Glutamatergic neuron (in vitro differentiated cells): ENCODE measurements at regions not wholly inside any gene's neighbourhood (a gene's known extent, or its start where the extent isn't known, plus 50 kb on each side); places are given as distances from the start of the nearest gene placed in this dataset.

Source experiments
- DNase-seq: peaks from one replicate; pipeline ENCODE4 v3.0.0; 2022
- H3K27ac Mint-ChIP-seq: one replicate; pipeline ENCODE4 v1.8.0; 2020; ENCODE audit warnings: mild to moderate bottlenecking, mixed read lengths, inconsistent platforms; ENCODE audit not compliant: unreplicated experiment
- H3K27me3 Mint-ChIP-seq: one replicate; pipeline ENCODE4 v1.8.0; 2020; ENCODE audit warnings: mild to moderate bottlenecking, moderate library complexity, mixed read lengths, inconsistent platforms; ENCODE audit not compliant: unreplicated experiment
- H3K36me3 Mint-ChIP-seq: one replicate; pipeline ENCODE4 v1.8.0; 2020; ENCODE audit warnings: mild to moderate bottlenecking, mixed read lengths, inconsistent platforms; ENCODE audit not compliant: unreplicated experiment
- H3K4me1 Mint-ChIP-seq: one replicate; pipeline ENCODE4 v1.8.0; 2020; ENCODE audit warnings: mild to moderate bottlenecking, low read depth, mixed read lengths, inconsistent platforms; ENCODE audit not compliant: unreplicated experiment
- H3K4me3 Mint-ChIP-seq: one replicate; pipeline ENCODE4 v1.8.0; 2020; ENCODE audit warnings: mild to moderate bottlenecking, mixed read lengths, inconsistent platforms; ENCODE audit not compliant: unreplicated experiment
- H3K9me3 Mint-ChIP-seq: one replicate; pipeline ENCODE4 v1.8.0; 2020; ENCODE audit warnings: mild to moderate bottlenecking, moderate library complexity, mixed read lengths, inconsistent platforms; ENCODE audit not compliant: unreplicated experiment
- TF ChIP-seq, protein P1 (sequence below): fragments of 200-600 bp; sonication (generic); IDR thresholded peaks from one replicate; pipeline ENCODE4 v1.5.0; 2021; ENCODE audit not compliant: partially characterized antibody, unreplicated experiment

- Mint-ChIP-seq H3K27me3 (no peaks in the 10 kb centered on the region), H3K9me3 (peaks cover 1% of the 10 kb centered on the region), H3K36me3 (peaks cover 16% of the 10 kb centered on the region), H3K4me3 (no peak overlapping the region), H3K4me1 (no peaks in the 10 kb centered on the region), H3K27ac (no peak overlapping the region)
- DNase-seq, result no peak
- TF ChIP-seq, protein P1, sequence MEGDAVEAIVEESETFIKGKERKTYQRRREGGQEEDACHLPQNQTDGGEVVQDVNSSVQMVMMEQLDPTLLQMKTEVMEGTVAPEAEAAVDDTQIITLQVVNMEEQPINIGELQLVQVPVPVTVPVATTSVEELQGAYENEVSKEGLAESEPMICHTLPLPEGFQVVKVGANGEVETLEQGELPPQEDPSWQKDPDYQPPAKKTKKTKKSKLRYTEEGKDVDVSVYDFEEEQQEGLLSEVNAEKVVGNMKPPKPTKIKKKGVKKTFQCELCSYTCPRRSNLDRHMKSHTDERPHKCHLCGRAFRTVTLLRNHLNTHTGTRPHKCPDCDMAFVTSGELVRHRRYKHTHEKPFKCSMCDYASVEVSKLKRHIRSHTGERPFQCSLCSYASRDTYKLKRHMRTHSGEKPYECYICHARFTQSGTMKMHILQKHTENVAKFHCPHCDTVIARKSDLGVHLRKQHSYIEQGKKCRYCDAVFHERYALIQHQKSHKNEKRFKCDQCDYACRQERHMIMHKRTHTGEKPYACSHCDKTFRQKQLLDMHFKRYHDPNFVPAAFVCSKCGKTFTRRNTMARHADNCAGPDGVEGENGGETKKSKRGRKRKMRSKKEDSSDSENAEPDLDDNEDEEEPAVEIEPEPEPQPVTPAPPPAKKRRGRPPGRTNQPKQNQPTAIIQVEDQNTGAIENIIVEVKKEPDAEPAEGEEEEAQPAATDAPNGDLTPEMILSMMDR, result no peak
These were observed 232.3 kb downstream of the ADGRG6 start for GRCh38 chr6:142534076-142534475.

- Mint-ChIP-seq H3K36me3 (peaks cover 16% of the 10 kb centered on the region), H3K27me3 (no peaks in the 10 kb centered on the region), H3K9me3 (peaks cover 1% of the 10 kb centered on the region), H3K27ac (peak overlapping the region; percentile 22), H3K4me3 (no peak overlapping the region), H3K4me1 (no peaks in the 10 kb centered on the region)
- TF ChIP-seq, protein P1, result no peak
- no peak for DNase-seq
These were observed 232.7 kb downstream of the ADGRG6 start for GRCh38 chr6:142534484-142534883.

DNA sequence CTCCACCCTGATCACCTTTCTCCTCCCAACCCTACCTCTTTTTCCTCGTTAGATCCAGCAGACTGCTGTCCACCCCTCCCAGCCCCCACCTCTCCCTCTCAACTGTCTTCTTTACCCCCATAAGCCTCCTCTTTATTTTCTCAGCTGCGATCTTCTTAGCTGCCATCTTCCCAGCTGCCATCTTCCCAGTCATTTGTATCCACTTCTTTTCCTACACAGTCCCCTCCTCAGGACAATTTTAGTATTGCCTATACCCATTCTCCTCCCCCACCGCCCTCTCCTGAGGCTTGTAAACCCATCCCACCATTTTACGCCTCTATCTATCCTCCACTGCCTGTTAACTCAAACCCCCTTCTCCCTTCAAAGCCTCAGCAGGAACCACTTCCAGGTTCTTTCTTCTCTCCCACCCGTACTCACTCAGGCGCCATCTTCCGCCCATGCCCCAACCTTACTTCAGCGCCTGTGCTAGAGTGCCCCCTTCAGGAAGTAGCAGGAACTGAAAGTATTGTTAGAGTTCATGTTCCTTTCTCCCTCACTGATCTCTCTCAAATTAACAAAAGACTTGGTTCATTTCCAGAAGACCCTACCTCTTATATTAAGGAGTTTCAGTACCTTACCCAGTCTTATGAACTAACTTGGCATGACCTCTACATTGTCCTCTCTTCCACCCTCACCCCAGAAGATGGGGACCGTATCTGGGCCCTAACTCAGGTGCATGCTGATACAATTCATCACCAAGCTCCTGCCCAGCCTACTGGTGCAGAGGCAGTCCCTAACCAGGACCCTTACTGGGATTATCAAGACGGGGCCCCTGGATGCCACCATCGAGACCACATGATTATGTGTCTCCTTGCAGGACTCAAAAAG is 236.0 kb downstream of the ADGRG6 start:
- Mint-ChIP-seq H3K27me3 (peaks cover 2% of the 10 kb centered on the region), H3K4me1 (no peaks in the 10 kb centered on the region), H3K9me3 (peaks cover 1% of the 10 kb centered on the region), H3K36me3 (peaks cover 16% of the 10 kb centered on the region), H3K4me3 (no peak overlapping the region), H3K27ac (no peak overlapping the region)
- no peak for DNase-seq
- TF ChIP-seq, protein P1, result peak; percentile 59

DNA sequence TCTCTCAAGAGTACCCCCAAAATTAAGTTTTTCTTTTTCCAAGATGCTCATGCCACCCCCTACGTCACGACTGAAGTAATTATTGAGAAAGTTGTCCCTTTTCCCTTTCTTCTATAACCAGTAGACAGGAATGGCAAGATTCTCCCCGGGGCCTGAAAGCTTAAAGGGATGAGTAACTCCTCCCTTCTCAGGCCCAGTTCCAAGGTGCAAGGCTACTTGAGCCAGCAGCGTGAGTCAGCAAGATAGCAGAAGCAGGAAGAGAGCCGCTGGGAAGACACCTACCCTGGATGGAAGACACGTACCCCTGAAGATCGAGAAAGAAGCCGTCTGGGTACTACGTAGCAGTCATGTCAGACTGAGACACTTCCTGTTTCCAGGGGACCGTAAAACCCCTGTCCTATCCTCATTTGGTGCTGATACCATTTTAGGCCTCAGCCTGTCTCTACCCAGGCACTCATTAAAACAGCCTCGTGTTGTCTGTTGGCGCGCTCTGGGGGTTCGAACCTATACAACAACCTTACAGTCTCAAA is 241.0 kb downstream of the ADGRG6 start:
- Mint-ChIP-seq H3K4me1 (no peaks in the 10 kb centered on the region), H3K27ac (no peak overlapping the region), H3K27me3 (peaks cover 2% of the 10 kb centered on the region), H3K36me3 (no peaks in the 10 kb centered on the region), H3K9me3 (no peaks in the 10 kb centered on the region), H3K4me3 (no peak overlapping the region)
- TF ChIP-seq, protein P1, result no peak
- DNase-seq, result no peak

GRCh38 chr6:142543606-142544005 is 241.8 kb downstream of the ADGRG6 start:
- DNase-seq, result no peak
- Mint-ChIP-seq H3K36me3 (no peaks in the 10 kb centered on the region), H3K27me3 (peaks cover 2% of the 10 kb centered on the region), H3K27ac (no peak overlapping the region), H3K4me1 (no peaks in the 10 kb centered on the region), H3K4me3 (no peak overlapping the region), H3K9me3 (no peaks in the 10 kb centered on the region)
- TF ChIP-seq, protein P1, result no peak
